H1 (cell line): ENCODE measurements at regions not wholly inside any gene's neighbourhood (a gene's known extent, or its start where the extent isn't known, plus 50 kb on each side); places are given as distances from the start of the nearest gene placed in this dataset.

Experiments used
- CBX5 ChIP-seq: fragments of 300-800, 300-1000 bp; sonication (generic); IDR thresholded peaks from 2 replicates; pipeline ENCODE4 v1.7.1; 2016; ENCODE audit warnings: antibody characterized with exemption, low read length, low read depth
- CEBPB ChIP-seq: IDR thresholded peaks from 2 replicates; pipeline ENCODE4 v1.6.1; 2012; ENCODE audit warnings: low read depth, low read length
- CTBP2 ChIP-seq: IDR thresholded peaks from 2 replicates; pipeline ENCODE4 v1.7.0; 2011; ENCODE audit warnings: borderline replicate concordance, mild to moderate bottlenecking, moderate library complexity, mixed read lengths, low read length; ENCODE audit not compliant: insufficient read depth, insufficient read length
- JUND ChIP-seq: IDR thresholded peaks from 2 replicates; pipeline ENCODE4 v1.6.1; 2011; ENCODE audit warnings: mild to moderate bottlenecking, improper control_type of control experiment, low read length
- KDM4A ChIP-seq: IDR thresholded peaks from one replicate; pipeline ENCODE4 v1.7.1; 2012; ENCODE audit warnings: low read depth, mild to moderate bottlenecking, moderate library complexity, low read length, inconsistent platforms; ENCODE audit not compliant: severe bottlenecking
- POLR2A ChIP-seq, 2 experiments: IDR thresholded peaks; 1 replicate in 1 of 2; 2 replicates in 1 of 2; pipeline ENCODE4 v1.6.1; 2011; ENCODE audit warnings: low read depth in 2 of 2, low read length in 2 of 2, mild to moderate bottlenecking in 2 of 2; ENCODE audit errors: control extremely low read depth in 1 of 2
- POLR2AphosphoS5 ChIP-seq: IDR thresholded peaks from 2 replicates; pipeline ENCODE4 v1.6.1; 2011; ENCODE audit warnings: low read depth, low read length
- RBBP5 ChIP-seq: IDR thresholded peaks from 2 replicates; pipeline ENCODE4 v1.7.1; 2012; ENCODE audit warnings: low read depth, mild to moderate bottlenecking, inconsistent platforms, low read length, moderate library complexity, borderline replicate concordance
- SP2 ChIP-seq: IDR thresholded peaks from 2 replicates; pipeline ENCODE4 v1.6.1; 2012; ENCODE audit warnings: mild to moderate bottlenecking, low read length, inconsistent platforms
- TAF1 ChIP-seq: IDR thresholded peaks from 2 replicates; pipeline ENCODE4 v1.6.1; 2011; ENCODE audit warnings: mild to moderate bottlenecking, low read depth, low read length
- TCF12 ChIP-seq: IDR thresholded peaks from 2 replicates; pipeline ENCODE4 v1.6.1; 2011; ENCODE audit warnings: low read depth, mild to moderate bottlenecking, low read length
- TF ChIP-seq, protein P1 (sequence below), 3 experiments: IDR thresholded peaks; 1 replicate in 2 of 3; 2 replicates in 1 of 3; pipeline versions ENCODE4 v1.5.1 to v1.6.1; 2011; ENCODE audit warnings: low read length in 3 of 3, mild to moderate bottlenecking in 3 of 3, inconsistent platforms in 2 of 3, low read depth in 1 of 3, moderate library complexity in 1 of 3; ENCODE audit not compliant: insufficient read depth in 1 of 3; ENCODE audit errors: control extremely low read depth in 1 of 3

DNA sequence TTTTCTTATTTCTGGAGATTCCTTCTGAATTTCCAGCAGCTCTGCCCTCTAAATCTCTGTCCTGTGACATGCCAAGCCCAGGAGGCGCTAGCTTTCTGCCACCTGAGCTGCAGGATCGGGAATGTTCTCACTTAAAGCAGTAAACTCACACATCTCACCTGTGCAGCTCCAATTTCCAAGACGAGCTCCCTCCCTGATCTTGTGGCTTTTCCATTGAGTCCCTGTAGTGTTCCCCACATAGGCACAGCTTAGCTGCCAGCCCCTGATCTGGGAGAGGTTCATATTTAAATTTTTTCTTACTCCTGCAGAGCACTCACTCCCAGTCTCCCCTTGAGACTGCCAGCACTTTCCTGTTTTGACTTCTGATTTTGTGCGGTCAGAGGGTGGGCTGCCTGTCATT, 479.3 kb downstream of the GLRX3 start:
- TF ChIP-seq JUND (no peak), CBX5 (no peak), POLR2AphosphoS5 (no peak), RBBP5 (no peak), TAF1 (no peak), POLR2A (IDR thresholded peaks at IDR 0.05; ENCODE audit: control extremely low read depth in 1 of 2, low read depth in 2 of 2, low read length in 2 of 2) (no peak), KDM4A (no peak), CEBPB (no peak), CTBP2 (no peak), SP2 (no peak), TCF12 (no peak)
- TF ChIP-seq, protein P1, sequence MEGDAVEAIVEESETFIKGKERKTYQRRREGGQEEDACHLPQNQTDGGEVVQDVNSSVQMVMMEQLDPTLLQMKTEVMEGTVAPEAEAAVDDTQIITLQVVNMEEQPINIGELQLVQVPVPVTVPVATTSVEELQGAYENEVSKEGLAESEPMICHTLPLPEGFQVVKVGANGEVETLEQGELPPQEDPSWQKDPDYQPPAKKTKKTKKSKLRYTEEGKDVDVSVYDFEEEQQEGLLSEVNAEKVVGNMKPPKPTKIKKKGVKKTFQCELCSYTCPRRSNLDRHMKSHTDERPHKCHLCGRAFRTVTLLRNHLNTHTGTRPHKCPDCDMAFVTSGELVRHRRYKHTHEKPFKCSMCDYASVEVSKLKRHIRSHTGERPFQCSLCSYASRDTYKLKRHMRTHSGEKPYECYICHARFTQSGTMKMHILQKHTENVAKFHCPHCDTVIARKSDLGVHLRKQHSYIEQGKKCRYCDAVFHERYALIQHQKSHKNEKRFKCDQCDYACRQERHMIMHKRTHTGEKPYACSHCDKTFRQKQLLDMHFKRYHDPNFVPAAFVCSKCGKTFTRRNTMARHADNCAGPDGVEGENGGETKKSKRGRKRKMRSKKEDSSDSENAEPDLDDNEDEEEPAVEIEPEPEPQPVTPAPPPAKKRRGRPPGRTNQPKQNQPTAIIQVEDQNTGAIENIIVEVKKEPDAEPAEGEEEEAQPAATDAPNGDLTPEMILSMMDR (IDR thresholded peaks at IDR 0.05; ENCODE audit: control extremely low read depth in 1 of 3, insufficient read depth in 1 of 3, low read depth in 1 of 3, low read length in 3 of 3): peak in 2 of 3 experiments; percentile 11 to 15; a peak in 2 of 4 replicates
